NOMO-1 treated with dmso at 0.1 percent for 144 hours (cell line): ENCODE measurements at regions not wholly inside any gene's neighbourhood (a gene's known extent, or its start where the extent isn't known, plus 50 kb on each side); places are given as distances from the start of the nearest gene placed in this dataset.

ENCODE experiments used
- DNase-seq: peaks from one replicate; lab custom pipeline; 2025; ENCODE audit not compliant: unreplicated experiment; lab: John Stamatoyannopoulos, UW

DNA sequence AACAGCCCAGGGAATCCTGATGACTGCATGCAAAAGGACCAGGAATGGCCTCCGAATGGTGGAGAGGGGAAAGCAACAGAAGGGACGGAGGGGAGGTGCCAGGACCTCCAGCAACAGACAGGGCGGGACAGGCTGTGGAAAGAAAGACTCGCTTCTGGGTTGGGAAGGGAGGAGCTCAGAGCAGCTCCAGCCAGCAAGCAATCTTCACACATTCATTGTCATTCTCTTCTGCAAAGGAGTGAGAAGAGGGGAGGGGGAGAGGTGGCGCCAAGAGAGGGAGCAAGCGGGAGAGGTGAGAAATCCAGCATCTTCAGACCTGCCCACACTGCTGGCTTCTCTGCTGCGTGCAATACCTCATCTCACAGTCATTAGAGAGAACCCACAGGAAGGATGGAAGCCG, 509.0 kb downstream of the BUD13 start:
- DNase-seq, result no peak

DNA sequence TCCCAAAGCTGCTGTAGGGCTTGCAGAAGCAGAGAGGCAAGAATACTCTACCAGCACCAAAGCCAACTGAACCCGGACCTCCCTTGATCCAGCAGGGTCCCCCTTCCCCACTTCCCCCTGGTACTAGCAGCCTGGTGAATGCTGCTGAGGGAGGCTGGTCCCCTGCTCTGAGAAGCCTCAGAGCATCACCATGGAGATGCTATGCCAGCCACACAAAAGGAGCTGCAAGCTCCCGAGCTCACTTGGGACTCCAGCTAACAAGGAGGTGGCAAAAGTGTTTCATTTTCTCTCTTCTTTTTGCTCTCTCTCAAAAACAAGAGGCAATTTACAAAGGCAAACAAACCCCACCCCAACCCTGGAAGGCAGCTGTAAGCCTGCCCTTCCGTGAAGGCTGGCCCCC, 509.8 kb downstream of the BUD13 start:
- DNase-seq, result no peak

DNA sequence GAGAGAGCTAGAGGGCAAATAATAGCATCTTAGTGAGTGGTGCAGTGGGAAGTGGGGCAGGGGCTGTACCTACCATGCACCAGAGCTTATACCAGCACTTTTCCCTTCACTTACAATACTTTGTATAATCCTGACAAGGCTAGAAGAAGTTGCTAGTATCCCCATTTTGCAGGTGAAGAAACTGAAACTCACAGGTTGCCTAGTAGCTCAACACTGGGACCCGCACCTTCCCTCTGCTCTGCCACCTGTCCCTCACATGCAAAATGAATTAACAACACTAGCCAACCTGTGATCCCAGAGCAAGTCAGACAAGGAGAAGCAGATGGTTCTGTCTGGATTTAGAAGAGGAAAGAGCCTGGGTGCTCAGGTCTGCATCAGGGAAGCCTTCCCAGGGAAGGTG, 510.4 kb downstream of the BUD13 start:
- no peak for DNase-seq

DNA sequence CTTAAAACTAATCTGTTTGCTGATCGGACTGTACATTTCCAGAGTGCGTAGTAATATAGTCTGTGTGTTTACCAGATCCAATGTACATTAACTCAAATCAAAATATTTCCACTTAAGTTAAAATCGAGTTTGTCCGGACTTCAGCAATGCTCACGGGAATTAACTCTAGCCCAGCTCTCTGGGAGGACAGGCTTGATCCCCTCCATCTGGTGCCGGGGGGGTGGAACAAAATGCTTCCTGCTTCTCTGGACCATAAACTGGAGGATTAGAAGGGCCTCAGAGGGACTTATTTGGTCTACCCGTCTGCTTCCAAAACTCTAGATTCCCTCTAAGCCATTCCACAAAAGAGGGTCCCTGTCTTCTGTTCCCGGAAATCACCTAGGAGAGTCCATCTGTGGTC, 511.2 kb downstream of the BUD13 start:
- no peak for DNase-seq

DNA sequence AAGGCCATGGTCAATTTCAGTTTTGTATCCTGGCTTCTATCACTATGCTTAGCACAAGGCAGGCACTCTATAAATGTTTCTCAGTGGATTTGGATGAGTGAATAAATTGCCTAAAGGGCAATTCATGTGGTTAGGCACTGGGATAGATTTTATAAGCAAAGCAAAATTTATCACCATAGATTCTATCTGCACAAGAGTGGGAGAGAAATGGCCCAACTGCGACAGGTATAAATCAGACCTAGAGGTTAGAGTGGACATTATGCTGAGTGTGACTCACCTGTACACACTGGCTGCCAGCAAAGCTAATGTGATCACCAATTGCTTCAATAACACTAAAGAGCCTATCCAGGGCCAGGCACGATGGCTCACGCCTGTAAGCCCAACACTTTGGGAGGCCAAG, 514.0 kb downstream of the BUD13 start:
- DNase-seq, result no peak

DNA sequence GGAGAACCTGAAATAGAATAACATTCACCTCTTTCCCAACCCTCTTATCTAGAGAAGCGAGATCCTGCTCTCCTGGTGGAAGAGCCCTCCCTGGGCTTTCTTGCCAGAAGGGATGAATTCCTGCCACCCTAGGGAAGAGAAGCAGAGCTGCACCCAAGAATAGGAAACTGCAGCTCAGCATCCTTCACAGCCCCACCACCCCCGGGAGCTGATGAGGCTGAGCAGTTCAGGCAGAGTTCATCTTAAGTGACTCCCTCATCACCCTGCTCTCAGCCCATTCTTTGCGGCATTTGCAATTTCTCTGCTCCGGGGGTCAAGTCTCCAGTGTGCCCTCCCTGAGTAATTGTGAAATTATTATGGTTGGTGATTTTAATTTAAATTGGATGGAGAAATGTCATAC, 514.9 kb downstream of the BUD13 start:
- DNase-seq, result no peak

DNA sequence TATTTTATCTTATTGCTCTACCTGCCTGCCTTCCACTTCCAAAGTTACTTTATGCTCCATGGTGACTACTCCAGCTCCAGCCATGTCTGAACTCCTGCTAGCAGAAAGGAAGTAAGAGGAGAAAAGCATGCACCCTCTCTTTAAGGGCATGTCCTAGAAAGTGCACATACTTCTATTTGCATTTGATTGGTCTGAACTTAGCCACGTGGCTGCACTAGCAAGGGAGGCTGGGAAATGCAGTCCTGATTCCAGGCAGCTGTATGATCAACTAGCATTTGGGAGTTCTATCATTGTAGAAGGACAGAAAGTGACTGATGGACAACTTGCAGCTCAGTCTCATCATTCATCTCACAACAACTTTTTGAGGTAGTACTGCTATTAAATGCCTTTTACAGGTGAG, 515.7 kb downstream of the BUD13 start:
- DNase-seq, result no peak

DNA sequence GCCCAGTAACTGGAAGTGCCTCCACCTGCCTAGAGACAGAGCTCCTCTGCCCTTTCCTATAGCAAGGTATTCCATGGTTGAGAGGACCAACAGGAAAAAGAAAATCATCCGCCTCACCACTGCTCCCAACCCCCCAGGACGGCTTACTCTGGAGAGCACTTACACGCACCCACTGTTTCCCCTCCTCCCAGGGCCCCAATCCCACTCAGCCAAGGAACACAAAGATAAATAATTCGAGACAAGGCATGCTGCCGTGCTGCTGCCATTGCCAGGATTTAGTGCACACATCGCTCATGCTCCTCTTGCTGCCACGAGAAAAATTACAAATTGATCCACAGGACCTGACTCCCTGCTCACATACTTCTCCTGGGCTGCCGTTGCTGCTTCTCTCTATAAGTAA, 516.6 kb downstream of the BUD13 start:
- DNase-seq, result no peak

DNA sequence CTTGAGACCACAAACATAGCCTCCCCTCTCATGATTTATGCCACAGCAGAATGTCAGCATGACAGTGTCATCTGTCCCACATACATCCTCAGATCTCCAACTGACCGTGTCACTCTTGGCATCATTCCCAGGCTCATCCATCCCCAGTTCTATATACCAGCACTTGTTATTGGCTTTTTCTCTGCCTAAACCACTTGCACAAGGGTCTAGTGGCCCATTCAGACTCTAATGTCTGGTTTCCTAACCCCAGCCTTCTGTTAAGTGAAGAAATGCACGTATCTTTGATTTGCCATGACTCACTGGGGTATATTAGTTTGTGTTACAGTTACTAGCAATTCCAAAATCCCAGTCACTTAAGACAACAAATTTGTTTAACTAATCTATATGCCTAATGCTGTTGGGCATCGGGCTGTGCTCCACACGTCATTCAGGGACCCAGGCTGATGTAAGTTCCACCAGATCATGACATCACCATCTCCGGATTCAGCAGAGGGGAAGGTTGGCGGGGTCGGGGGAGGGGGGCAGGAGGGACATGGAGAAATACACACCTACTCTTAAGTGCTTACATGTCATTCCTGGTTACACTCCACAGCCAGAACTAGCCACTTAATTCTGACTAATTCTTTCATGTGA, 517.4 kb downstream of the BUD13 start:
- no peak for DNase-seq

DNA sequence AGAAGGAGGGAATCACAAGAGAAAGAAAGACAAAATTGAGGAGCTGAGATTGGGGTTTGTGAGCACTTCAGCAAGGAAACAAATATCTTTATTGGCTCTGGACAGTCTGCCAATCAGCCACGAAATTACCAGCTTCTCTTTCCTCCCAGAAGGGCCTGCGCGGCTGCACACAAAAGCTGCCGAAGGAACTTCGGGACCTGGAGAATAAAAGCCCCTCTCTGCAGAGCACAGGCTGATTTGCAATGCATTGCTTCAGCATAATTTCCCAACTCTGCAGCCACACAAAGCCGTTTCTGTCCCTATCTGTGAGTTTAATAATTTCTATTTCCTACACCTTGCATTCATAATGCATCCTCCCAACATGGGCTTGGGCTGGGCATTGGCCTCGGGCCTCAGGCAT, 522.6 kb downstream of the BUD13 start:
- DNase-seq, result no peak

DNA sequence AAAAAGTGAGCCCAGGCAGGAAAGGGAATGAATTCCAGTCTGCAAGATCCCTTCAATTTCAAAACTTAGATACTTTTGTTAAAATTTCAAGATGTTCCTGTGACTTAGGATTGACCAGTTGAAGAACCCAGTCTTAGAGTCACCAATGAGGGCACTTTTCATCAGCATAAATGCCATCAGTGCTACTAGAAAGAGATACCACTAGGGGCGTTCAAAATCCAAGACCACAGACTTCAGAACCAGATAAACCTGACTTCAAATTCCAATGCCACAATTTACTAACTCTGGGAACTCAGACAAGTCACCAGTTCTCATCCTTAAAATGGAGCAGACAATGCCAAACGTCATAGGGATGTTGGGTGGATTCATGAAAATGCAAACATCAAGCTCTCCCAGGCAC, 523.2 kb downstream of the BUD13 start:
- no peak for DNase-seq

DNA sequence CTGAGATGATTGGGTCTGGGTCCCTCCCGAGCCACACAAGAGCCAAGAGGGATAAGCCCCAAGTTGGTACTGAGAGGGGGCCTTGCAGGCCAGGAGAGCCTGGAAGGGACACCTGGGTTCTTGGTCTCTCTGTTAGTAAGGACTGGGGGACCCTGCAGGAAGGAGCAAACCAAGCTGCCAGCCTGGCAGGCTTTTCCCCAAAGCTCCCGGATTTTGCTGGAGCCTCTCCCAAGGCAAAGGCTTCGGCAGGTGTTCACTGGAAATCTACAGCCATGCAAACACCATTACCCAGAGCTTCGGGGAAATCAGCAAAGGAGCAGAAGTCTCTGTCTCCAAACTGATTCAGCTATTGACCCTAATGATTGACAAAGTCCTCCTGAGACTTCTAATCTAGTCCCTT, 527.9 kb downstream of the BUD13 start:
- DNase-seq, result no peak

DNA sequence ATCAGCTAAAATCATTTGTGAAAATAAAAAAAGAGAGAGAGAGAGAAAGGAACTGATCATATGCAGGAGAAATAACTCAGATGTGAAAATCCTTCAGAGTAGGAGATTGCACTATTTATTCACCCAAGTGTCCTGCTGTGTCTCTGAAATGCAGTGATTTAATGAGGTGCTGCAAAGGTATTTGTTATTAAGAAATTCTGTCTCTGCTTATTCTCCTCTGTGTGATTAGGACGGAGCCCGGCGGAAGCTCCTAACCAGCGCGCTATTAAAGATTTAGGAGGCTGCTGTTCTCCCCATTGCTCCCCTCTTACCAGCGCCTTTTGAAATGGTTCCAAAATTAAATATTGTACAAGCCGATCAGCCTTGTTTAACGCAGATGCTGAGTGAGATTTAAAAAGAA, 528.3 kb downstream of the BUD13 start:
- DNase-seq, result no peak

DNA sequence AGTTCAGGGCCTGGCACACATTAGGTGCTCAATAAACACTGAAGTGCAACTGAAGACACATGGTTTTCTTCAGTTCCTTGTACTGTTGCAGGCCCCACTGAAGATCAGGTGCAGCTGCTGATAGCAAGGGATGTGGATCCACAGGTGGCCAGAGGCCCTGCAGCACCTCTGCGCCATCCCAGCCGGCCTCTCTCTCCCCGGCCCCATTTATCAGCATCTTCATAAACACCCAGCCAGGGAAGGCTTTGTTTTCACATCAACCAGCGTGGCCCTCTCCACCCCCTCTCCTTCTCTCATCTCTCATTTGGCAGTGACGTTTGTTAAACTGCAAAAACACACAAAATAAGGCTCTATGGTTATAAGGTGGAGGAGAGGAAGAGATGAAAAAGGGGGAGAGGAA, 528.8 kb downstream of the BUD13 start:
- no peak for DNase-seq

DNA sequence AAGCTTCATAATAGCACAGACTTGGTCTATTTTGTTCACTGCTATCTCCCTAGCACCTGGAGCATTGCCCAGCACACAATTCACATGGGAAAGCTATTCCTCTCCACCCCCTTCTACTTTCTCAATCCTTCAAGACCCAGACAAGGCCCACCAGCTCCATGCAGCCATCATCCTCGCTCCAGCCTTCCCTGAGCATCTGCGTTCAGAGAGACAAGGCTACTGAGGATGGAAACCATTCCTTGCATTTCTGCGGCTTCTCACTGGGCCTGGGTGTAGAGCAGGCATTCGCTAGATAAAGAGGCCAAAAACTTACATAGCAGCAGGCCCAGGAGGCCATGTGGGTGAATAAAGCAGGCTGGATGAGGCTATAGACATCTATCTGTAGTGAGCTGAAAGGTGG, 530.8 kb downstream of the BUD13 start:
- DNase-seq, result no peak

DNA sequence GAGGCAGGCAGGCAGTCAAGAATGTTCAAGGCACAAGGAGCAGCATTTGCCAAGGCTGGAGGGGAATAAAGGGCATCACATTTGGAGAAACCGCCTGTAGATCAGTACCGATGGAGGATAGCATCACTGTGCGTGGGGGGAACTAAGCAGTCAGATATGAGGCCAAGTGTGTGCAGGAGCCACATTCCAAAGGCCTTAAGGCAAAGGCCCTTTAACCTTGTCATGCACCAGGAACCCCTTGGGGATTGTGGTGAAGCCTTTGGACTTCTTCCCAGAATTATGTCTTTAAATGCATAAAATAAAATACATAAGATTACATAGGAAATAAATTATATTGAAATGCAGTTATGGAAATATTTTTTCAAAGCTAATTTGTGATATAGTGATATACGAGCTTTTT, 532.1 kb downstream of the BUD13 start:
- DNase-seq, result no peak

DNA sequence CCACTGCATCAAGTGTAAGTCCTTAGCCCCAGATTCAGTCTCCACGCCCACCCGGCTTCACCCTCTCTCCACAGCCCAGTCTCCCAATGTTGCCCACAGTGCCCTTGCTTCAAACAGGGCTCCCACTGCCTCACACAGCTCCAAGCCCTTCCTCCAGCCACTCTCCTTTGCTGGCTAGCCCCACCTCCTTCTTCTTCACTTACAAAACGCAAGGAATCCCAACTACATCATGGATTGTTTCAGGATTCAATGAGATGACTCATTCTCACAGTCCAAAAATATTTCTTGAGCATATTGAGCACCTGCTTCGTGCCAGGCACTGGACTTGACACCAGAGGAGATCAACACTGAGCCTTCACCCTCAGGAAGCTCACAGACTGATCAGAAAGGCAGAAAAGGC, 533.5 kb downstream of the BUD13 start:
- DNase-seq, result no peak

DNA sequence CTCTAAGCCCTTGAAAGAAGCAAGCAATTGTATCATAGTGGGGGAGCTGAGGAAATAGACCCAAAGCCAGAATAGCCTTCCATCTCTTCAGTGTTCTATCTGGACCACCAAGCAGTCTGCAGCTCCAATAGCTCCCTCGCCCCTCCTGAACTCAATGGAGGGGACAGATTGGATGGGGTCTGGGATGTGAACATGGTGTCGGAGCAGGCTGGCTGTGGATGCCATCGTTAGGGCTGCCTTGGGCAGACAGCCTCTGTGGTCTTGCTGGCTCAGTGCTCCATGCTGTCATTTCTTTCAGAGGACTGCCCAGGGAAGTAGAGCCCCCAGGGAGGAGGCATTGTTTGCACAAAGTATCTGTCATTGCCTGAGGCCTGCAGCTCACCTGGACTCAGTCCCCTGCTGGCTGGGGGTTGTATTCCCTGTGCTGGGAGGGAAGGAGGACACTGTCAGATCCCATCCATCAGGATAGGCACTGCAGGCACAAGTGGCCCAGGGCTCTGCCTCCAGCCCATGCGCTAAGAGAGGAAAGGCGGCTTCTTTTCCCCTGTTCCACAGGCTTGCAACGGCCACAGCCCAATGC, 537.7 kb downstream of the BUD13 start:
- DNase-seq, result no peak

DNA sequence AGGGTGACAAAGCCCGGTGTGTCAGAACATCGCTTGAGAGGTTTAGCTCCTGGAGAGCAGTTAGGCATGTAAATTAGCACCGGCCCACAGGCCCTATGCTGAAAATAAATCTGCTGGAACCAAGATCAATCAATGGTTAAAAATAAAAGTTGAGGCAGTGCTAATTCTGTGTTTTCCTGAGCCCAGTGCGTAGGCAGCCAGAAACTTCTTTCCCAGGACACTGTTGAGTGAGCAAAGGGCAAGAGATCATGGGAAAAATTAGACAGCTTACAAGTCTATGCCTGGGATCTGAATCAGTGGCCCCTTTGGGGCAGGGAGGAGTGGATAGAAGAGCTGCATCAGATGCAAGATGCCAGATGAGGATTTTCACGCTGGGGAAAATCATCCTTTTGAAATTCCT, 539.2 kb downstream of the BUD13 start:
- no peak for DNase-seq

DNA sequence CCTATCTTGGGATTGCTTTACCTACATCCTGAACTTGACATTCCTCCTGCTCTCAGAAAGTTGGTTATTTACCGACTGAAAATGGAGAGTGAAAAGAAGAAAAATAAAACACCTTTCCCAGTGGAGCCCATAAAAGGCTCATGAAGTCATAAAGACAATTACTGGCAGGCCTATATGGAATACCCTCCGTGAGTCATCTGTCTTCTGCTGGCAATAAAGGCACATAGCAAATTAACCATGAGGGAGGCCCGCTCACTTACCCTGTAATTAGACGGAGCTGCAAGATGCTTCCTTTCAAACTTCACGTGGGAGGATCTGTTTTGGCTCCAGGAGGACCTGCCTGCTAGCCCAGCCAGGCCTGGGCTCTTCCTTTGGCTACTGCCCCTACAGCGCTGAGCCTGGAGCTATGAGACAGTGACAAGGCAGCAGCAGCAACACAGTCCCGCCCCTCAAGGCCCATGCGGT, 540.4 kb downstream of the BUD13 start:
- no peak for DNase-seq

DNA sequence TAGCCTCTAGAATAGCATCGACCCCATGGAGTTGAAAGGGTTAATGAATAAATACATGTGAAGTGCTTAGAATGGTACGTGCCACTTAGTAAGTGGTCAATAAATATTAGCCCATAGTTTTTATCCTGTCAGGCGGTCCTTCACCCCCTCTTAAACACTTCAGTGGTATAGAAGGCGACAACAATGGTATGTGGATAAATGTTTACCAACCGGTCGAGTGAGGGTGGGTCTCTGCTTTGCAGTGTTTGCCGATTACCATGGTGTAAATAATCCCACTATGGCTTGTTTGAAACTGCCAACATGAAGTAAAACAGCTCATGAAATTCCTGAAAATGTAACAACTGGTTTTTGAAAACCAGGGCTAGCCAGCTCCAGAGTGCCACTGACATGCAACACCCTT, 541.2 kb downstream of the BUD13 start:
- DNase-seq, result no peak

DNA sequence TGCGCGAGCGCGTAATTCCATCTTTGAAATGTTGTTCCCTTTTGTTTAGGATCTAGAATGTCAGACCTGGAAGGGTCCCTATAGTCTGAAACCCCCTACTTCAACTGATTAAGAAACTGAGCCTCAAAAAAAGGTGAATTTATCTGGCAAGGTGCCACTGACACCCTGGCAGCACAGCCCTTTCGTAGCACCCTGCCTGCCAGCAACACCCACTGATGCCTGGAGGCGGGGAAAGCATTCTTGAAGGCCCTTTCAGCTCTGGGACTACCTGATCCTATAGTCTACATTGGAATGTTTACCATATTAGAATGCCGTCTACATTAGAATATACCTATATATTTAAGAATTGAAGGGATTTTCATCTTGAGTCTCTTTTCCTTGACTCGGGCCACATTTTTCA, 542.3 kb downstream of the BUD13 start:
- no peak for DNase-seq

DNA sequence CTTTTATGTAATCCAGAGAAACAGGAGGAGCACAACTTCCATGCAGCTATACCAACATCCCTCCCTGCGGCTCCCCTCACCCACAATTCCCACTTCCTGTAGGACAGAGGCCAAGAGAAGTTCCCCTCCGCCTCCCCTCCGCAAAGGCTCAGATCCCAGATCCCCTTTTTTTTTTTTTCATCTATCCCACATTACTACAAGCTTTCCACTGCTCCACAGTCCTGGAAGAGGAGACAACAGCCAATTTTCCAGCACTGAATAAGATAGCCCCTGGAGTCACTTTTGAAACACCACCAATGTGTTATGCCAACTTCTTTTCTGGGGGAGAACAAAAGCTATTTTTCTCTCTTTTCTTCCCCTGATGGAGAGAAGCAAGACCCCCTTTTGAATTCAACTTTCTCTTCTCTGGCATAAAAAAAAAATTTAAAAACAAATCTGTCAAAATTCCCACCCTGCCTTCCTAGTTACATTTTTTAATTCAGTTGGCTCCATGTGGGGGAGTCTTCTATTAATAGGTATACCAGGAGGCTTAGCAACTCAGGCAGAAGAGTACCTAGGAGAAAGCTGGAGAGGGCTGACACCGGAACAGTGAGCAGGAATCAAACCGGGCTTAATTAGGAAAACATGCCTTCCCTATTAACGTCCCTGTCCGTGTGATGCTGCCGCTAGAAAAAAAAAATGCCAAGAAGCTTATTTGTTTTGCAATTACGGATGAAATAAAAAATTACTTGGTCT, 543.4 kb downstream of the BUD13 start:
- no peak for DNase-seq
